ENCODE measurements at regions not wholly inside any gene's neighbourhood (a gene's known extent, or its start where the extent isn't known, plus 50 kb on each side); places are given as distances from the start of the nearest gene placed in this dataset.

- no peaks in the 10 kb centered on the region for H3K4me1 Mint-ChIP-seq (ENCODE audit: low read depth, unreplicated experiment)
- no peak for TF ChIP-seq CTCF (IDR thresholded peaks at IDR 0.05; ENCODE audit: insufficient read depth in 1 of 2, low read depth in 1 of 2, low read length in 1 of 2, severe bottlenecking in 1 of 2, unreplicated experiment in 1 of 2)
- H3K27me3 Mint-ChIP-seq (ENCODE audit: insufficient read depth, unreplicated experiment), result peaks cover 4% of the 10 kb centered on the region
- no peaks in the 10 kb centered on the region for H3K9me3 ChIP-seq
- POLR2A ChIA-PET, result no interaction called here
- no peaks in the 10 kb centered on the region for H3K9me3 Mint-ChIP-seq (ENCODE audit: unreplicated experiment)
- BruUV-seq (replicated peaks), result no TSS peak
- H3K36me3 Mint-ChIP-seq (ENCODE audit: insufficient read depth, unreplicated experiment), result no peaks in the 10 kb centered on the region
- CTCF ChIA-PET, result no interaction called here
- intact Hi-C loops (cut with micrococcal nuclease; ENCODE audit: unreplicated experiment), result no loop called here
- no peaks in the 10 kb centered on the region for H3K36me3 ChIP-seq (ENCODE audit: control insufficient read depth, insufficient read depth, low read length)
- DNase-seq, result no peak
- H3K27ac Mint-ChIP-seq (ENCODE audit: unreplicated experiment), result no peak overlapping the region
- H3K4me1 ChIP-seq, result no peaks in the 10 kb centered on the region
- H3K27me3 ChIP-seq (replicated peaks; ENCODE audit: control insufficient read depth, insufficient read depth, low read length), result no peaks in the 10 kb centered on the region
- H3K4me3 Mint-ChIP-seq (ENCODE audit: unreplicated experiment), result no peak overlapping the region
- no peak overlapping the region for H3K4me3 ChIP-seq (ENCODE audit: low read depth, low read length)
Observed at GRCh38 chrX:151476604-151477303, 79.7 kb downstream of the VMA21 start.

- Mint-ChIP-seq H3K36me3 (ENCODE audit: insufficient read depth, unreplicated experiment) (no peaks in the 10 kb centered on the region), H3K9me3 (ENCODE audit: unreplicated experiment) (no peaks in the 10 kb centered on the region), H3K27me3 (ENCODE audit: insufficient read depth, unreplicated experiment) (peaks cover 4% of the 10 kb centered on the region), H3K4me3 (ENCODE audit: unreplicated experiment) (no peak overlapping the region), H3K27ac (ENCODE audit: unreplicated experiment) (no peak overlapping the region), H3K4me1 (ENCODE audit: low read depth, unreplicated experiment) (no peaks in the 10 kb centered on the region)
- CTCF ChIA-PET, result no interaction called here
- BruUV-seq (replicated peaks), result no TSS peak
- intact Hi-C loops (cut with micrococcal nuclease; ENCODE audit: unreplicated experiment), result no loop called here
- no peaks in the 10 kb centered on the region for H3K36me3 ChIP-seq (ENCODE audit: control insufficient read depth, insufficient read depth, low read length)
- TF ChIP-seq CTCF (IDR thresholded peaks at IDR 0.05; ENCODE audit: insufficient read depth in 1 of 2, low read depth in 1 of 2, low read length in 1 of 2, severe bottlenecking in 1 of 2, unreplicated experiment in 1 of 2), result no peak
- H3K27me3 ChIP-seq (replicated peaks; ENCODE audit: control insufficient read depth, insufficient read depth, low read length), result no peaks in the 10 kb centered on the region
- H3K4me1 ChIP-seq, result no peaks in the 10 kb centered on the region
- H3K9me3 ChIP-seq, result no peaks in the 10 kb centered on the region
- DNase-seq, result no peak
- POLR2A ChIA-PET, result no interaction called here
- H3K4me3 ChIP-seq (ENCODE audit: low read depth, low read length), result no peak overlapping the region
Observed at GRCh38 chrX:151478058-151478457, 81.1 kb downstream of the VMA21 start.

- intact Hi-C loops (cut with micrococcal nuclease; ENCODE audit: unreplicated experiment), result loop anchor here (2.0 kb wide), 1 partner anchor 336 kb away; no protein-coding TSS in a partner anchor
- H3K27ac Mint-ChIP-seq (ENCODE audit: unreplicated experiment), result no peak overlapping the region
- Histone ChIP-seq H3K27me3 (replicated peaks; ENCODE audit: control insufficient read depth, insufficient read depth, low read length) (no peaks in the 10 kb centered on the region), H3K36me3 (ENCODE audit: control insufficient read depth, insufficient read depth, low read length) (no peaks in the 10 kb centered on the region), H3K4me1 (no peaks in the 10 kb centered on the region), H3K9me3 (no peaks in the 10 kb centered on the region), H3K4me3 (ENCODE audit: low read depth, low read length) (no peak overlapping the region)
- no TSS peak for BruUV-seq (replicated peaks)
- ChIA-PET CTCF (interaction anchor here (1.0 kb wide), 1 partner anchor 16 kb away, joined by 3 read pairs; no protein-coding TSS in a partner anchor), POLR2A (no interaction called here)
- no peaks in the 10 kb centered on the region for H3K9me3 Mint-ChIP-seq (ENCODE audit: unreplicated experiment)
- DNase-seq, result peak in 1 of 2 experiments; percentile 2
- H3K4me1 Mint-ChIP-seq (ENCODE audit: low read depth, unreplicated experiment), result no peaks in the 10 kb centered on the region
- no peak overlapping the region for H3K4me3 Mint-ChIP-seq (ENCODE audit: unreplicated experiment)
- peak; percentile 33 to 39 for TF ChIP-seq CTCF (IDR thresholded peaks at IDR 0.05; ENCODE audit: insufficient read depth in 1 of 2, low read depth in 1 of 2, low read length in 1 of 2, severe bottlenecking in 1 of 2, unreplicated experiment in 1 of 2)
- no peaks in the 10 kb centered on the region for H3K36me3 Mint-ChIP-seq (ENCODE audit: insufficient read depth, unreplicated experiment)
- H3K27me3 Mint-ChIP-seq (ENCODE audit: insufficient read depth, unreplicated experiment), result no peaks in the 10 kb centered on the region
Observed at GRCh38 chrX:151488677-151489076, 74.8 kb upstream of the PASD1 start.
